ENCODE measurements at regions not wholly inside any gene's neighbourhood (a gene's known extent, or its start where the extent isn't known, plus 50 kb on each side); places are given as distances from the start of the nearest gene placed in this dataset.

DNA sequence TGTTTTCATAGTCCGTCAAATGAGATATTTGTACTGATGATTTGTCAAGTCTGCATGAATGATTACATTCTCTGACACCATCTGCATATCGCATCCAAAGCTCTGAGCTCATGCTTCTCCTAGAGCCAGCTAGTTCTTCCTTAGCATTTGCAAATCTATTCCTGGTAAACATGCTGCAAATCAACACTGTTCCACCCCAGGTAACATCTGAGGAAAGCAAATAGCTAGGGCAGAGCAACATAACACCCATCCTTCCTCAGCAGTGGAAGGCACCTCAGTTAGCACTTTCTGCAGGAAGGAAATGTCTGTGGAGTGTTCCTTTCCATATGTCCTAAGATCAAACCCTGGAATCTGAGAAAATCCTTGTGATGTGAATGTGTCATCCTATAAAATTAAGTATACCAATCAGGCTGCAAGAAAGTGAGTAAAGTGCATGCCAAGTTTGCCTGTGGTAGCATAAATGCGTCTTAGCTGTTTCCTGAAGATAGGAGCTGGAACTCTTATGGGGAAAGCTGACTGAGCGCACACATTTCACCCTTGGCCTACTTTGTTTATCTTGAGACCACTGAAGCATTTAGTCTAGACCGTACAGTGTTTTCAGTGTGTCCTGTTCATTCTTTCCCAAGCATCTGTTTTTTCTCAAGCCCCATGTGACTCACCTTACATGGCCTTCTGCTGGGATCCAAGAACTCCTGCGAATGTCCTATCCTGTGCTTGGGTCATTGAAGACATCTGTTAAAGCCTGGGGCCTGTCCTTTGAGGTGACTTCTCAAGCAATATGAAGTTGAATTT, 50.9 kb upstream of the STARD4 start:
- DNase-seq = no peak
- Mint-ChIP-seq H3K4me3 (no peak overlapping the region), H3K4me1 (peaks cover 17% of the 10 kb centered on the region), H3K27me3 (ENCODE audit: low read depth, poor library complexity) (peaks cover 5% of the 10 kb centered on the region), H3K9me3 (peaks cover 41% of the 10 kb centered on the region), H3K27ac (no peak overlapping the region), H3K36me3 (ENCODE audit: low read depth) (peaks cover 9% of the 10 kb centered on the region)
- TF ChIP-seq, protein P1, sequence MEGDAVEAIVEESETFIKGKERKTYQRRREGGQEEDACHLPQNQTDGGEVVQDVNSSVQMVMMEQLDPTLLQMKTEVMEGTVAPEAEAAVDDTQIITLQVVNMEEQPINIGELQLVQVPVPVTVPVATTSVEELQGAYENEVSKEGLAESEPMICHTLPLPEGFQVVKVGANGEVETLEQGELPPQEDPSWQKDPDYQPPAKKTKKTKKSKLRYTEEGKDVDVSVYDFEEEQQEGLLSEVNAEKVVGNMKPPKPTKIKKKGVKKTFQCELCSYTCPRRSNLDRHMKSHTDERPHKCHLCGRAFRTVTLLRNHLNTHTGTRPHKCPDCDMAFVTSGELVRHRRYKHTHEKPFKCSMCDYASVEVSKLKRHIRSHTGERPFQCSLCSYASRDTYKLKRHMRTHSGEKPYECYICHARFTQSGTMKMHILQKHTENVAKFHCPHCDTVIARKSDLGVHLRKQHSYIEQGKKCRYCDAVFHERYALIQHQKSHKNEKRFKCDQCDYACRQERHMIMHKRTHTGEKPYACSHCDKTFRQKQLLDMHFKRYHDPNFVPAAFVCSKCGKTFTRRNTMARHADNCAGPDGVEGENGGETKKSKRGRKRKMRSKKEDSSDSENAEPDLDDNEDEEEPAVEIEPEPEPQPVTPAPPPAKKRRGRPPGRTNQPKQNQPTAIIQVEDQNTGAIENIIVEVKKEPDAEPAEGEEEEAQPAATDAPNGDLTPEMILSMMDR (IDR thresholded peaks at IDR 0.05) = no peak

DNA sequence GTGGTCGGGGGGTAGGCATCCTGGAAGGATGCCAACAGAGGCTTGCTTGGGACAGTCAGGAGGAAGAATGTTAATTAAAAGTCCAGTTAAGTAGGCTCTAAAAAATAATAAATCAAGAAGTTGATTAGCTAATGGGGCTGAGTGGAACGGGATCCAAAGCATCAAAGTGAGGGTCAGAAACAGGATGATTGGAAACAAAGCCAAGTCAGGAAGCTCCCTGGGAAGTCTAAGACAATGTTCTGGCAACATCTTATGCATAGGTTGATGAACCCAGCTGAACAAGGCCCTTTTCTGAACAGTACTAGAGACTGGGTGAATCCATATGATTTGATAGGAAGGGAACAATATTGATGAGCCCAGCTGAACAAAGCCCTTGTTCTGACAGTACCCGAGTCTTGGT, 50.2 kb upstream of the STARD4 start:
- no peak overlapping the region for H3K4me3 Mint-ChIP-seq
- peaks cover 35% of the 10 kb centered on the region for H3K9me3 Mint-ChIP-seq
- DNase-seq = no peak
- H3K27me3 Mint-ChIP-seq (ENCODE audit: low read depth, poor library complexity) = peaks cover 5% of the 10 kb centered on the region
- peaks cover 7% of the 10 kb centered on the region for H3K36me3 Mint-ChIP-seq (ENCODE audit: low read depth)
- no peak overlapping the region for H3K27ac Mint-ChIP-seq
- TF ChIP-seq, protein P1 (IDR thresholded peaks at IDR 0.05) = no peak
- peaks cover 17% of the 10 kb centered on the region for H3K4me1 Mint-ChIP-seq

Data from nephron progenitor cell (in vitro differentiated cells).